NCI-H2107 treated with DMSO at 0.1 percent for 48 hours (cell line): ENCODE measurements at regions not wholly inside any gene's neighbourhood (a gene's known extent, or its start where the extent isn't known, plus 50 kb on each side); places are given as distances from the start of the nearest gene placed in this dataset.
A peak's percentile ranks its signal among the peaks of the same experiment; 100 is the strongest.

Experiments
- DNase-seq: peaks from one replicate; lab custom pipeline; 2025; ENCODE audit not compliant: unreplicated experiment; lab: John Stamatoyannopoulos, UW

DNA sequence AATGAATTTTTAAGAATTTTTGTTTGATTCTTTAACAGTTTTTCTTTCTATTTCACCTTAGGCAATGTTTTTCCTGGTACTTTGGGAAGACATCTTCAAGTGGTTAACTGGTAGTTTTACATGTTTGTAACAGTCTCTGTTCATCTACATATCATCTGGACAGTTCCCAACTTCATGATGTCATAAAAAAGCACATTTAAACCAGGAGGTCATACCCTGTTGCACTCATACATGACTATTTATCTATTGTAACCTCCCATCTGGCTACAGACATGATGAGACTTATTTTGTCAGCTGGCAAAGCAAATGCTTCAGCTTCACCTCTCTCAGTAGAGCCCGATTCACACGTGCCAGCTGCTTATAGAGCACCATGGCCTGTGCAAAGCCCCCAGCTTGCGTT is 99.8 kb upstream of the YPEL5 start:
- no peak for DNase-seq

DNA sequence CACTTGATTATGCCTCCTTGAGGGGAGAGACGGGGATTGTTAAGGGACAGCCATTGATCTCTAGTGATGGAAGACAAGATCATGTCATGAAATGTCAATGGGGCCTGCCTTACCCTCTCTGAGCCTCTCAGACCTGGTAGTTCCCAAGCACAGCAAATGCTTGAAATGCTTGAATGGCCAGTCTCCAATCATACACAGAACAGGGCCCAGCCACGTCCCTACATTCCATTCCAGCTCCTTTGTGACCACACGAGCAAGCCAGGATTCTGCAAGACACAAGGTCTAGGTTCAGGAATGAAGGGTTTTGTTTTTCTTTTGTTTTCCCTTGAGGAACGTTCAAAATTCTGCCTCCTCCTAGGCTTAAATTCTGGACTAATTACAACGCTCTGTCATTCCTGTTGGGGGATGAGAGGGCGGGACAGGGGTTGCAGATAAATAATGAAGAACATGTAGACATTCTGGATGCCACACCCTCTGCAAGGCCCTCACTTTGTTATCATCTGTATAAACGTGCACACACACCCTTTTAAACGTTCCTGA is 98.1 kb upstream of the YPEL5 start:
- no peak for DNase-seq

DNA sequence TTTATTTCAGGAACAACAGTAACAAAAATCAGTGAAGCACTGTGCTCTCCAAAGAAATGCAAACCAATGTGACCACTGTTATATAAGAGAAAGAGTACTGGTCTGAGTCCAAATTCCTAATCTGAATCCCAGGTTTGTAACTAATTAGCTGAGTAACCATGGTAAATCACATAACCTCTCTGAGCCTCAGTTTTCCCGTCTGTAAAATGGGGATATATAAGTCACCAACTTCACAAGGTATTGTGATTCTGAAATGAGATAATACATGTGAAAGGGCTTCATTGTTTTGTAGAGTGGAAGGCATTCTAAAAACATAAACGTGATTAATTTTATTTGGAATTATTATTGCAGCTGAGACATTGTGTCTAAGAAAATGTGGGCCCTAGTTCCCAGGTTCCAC is 91.3 kb upstream of the YPEL5 start:
- no peak for DNase-seq

DNA sequence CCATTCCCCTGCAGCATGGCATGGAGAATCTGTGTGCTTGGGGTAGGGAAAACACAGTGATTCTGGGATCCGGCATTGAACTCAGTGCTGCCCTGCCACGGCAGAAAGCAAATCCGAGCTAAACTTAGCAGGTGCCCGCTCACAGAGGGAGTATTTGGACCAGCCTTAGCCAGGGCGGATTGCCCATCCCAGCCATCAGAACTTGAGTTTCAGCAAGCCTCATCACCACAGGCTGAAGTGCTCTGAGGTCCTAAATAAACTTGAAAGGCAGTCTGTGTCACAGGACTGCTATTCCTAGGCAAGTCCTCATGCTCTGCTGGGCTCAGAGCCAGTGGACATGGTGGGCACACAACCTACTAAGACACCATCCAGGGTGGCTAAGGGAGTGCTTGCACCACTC is 86.2 kb upstream of the YPEL5 start:
- DNase-seq: no peak

DNA sequence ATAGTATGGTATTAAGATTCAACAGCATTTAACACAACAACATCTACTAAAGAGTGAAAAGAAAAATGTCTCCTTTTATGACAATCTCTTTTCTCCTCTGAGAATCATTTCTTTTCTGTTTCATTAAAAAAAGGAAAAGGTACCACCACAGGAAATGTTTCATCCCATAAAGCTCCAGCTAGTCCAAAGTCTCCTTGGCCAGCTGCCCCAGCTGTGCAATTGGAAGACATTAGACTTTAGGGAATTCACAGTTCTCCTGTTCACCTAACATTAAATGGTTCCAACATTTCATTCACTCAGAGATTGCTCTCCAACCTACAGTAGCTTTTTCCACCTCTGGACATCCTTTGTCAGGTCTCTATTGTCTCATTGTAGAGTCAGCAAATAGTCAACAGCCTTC is 78.7 kb upstream of the YPEL5 start:
- no peak for DNase-seq

DNA sequence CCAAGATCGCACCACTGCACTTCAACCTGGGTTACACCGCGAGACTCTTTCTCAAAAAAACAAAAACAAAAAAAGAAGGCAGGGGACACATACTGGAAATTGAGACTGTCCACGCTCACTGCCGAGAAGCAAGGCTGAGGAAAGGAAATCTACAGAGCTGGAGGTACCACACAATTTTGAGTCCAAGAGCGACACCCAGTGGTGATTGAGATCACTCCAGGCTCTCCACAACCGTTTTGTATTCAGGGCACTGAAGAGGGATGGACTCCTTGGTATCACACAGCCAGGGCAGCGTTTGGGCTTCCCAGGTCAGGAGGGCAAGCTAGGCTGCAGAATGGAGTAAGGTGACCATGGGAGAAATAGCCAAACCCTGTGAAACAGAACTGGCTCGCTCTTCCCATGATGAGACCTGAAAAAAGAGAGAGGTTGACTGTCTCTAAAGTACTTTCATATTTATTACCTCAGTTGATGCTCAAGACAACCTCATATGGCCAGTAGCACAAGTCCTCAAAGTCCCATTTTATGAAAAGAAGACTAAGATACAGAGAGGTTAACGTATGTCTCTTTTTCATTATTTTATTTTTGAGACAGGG is 74.5 kb upstream of the YPEL5 start:
- DNase-seq: peak; percentile 37

DNA sequence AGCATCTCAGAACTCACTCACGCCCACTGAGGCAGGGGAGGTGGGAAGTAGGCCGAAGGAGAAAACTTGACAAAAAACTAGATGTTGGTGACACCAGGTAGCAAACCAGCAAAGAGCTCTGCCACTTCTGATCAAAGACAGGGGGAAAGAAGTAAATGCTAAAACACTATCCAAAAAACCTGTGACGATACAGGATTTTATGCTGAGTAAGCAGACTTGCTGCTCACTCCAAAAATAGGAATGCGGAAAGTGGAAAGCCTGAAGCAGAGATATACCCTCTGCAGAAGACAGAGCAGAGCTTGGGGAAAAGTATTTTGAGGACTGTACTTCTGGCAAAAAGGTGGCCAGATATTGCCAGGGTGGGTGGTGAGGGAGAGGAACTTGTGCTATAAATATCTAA is 73.3 kb upstream of the YPEL5 start:
- no peak for DNase-seq

DNA sequence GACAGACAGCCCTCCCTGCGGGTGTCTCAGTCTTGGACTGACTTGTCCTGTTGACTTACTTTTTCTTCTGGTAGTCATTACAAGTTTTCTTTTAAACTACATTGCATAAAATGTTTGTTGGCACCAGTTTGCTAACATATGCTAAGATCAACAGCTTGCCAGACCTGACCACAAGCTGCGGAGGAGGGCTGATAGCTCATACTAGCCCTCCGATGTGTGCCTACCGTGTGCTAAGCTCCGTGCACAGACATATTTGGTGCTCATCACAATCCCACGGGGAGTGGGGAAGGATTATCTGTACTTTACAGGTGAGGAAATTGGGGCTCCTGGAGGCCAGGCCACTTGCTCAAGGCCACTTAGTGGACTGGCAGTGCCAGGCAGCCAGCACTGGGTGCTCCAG is 72.8 kb upstream of the YPEL5 start:
- no peak for DNase-seq

DNA sequence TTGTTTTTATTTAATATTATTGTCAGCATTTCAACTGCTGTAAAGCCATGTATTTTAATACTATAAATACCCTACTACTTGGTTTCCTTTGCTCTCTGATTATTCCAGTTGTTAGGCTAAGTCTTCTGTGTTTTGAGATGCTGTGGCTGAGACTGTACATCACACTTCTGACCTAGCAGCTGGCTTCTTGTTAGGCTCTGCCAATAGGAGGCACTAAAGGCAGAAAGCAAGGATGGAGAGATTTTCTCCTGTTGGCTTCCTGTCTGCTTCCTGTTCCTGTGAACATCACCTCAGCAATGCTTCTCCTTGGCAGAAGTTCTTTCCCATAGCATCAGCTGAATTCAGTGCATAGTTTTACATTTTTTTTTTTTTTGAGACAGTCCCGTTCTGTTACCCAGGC is 68.3 kb upstream of the YPEL5 start:
- DNase-seq: no peak

DNA sequence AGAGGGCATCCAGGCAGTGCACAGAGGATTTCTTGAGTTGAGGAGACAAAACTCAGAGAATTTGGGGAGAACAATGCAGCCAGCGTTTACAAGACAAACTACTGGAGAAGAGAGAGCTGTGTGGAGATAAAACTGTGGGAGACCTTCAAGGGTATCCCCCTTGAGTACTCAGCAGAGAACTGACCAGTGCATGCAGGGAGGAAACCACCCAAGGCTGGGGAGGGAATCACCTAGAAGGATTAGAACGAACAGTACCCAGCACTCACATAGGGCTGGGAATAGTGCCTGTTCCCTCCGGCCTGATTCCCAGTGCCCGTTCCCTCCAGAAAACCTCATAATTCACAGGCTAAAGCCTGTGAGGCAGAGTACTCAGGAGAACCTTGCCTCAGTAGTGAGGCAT is 61.9 kb upstream of the YPEL5 start:
- DNase-seq: no peak

DNA sequence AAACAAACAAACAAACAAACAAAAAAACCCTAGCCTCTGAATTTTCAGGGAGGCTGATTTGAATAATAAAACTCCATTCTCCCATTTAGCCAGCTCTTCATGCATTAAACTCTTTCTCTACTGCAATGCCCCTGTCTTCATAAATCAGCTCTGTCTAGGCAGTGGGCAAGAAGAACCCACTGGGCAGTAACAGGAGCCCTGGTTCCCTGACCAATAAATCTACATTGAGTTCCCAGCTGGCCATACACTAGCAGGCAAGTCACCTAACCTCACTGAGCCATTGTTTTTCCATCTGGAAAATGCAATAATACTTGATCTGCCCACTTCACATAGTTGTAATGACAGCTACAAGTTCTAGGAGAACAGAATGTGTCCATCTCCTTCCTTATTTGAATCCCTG is 57.6 kb upstream of the YPEL5 start:
- no peak for DNase-seq

DNA sequence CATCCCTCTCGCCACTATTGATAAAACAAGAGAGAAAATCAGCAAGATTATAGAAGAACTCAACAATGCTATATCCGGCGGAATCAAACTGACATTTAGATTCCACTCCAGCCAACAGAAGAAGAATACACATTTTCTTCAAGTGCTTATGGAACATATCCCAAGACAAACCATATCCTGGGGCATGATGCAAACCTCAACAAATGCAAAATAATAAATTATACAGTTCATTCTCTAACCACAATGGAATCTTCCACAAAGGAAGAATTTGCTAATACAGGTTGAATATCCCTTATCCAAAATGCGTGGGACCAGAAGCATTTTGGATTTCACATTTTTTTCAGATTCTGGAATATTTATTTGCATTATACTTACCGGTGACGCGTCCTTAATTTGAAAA is 51.4 kb upstream of the YPEL5 start:
- no peak for DNase-seq

DNA sequence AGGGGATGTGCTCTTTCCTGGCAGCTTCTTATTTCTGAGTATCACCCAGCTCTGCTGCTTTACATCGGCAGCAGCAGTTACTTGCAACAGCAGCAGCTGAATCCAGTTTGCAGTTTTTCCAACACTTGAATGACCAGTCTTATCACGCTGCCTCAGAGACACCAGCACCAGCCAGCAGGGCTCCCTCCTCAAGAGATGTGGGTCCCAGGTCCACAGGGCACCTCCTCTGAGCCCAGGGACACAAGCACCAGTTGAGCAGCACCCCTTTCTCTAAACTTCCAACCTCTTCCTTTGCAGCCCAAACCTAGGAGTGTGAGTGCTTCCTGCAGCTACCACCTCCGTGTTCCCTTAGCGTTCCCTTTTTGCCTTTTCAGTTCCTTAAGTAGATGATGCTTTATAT is 50.4 kb upstream of the YPEL5 start:
- DNase-seq: no peak
